HFFc6 (cell line): ENCODE measurements at regions not wholly inside any gene's neighbourhood (a gene's known extent, or its start where the extent isn't known, plus 50 kb on each side); places are given as distances from the start of the nearest gene placed in this dataset.

Experiments
- DNase-seq: peaks from one replicate; pipeline ENCODE4 v3.0.0-alpha.2; 2018
- H3K27ac Mint-ChIP-seq: 2 replicates; pipeline ENCODE4 v1.8.0; 2020; ENCODE audit warnings: mild to moderate bottlenecking, mixed read lengths
- H3K27me3 Mint-ChIP-seq: 2 replicates; pipeline ENCODE4 v1.8.0; 2021; ENCODE audit warnings: mild to moderate bottlenecking, moderate library complexity, mixed read lengths; ENCODE audit not compliant: insufficient read depth
- H3K36me3 Mint-ChIP-seq: 2 replicates; pipeline ENCODE4 v1.8.0; 2021; ENCODE audit warnings: low read depth, mixed read lengths
- H3K4me1 Mint-ChIP-seq: 2 replicates; pipeline ENCODE4 v1.8.0; 2020; ENCODE audit warnings: low read depth, mixed read lengths
- H3K4me3 Mint-ChIP-seq: 2 replicates; pipeline ENCODE4 v1.8.0; 2020; ENCODE audit warnings: mild to moderate bottlenecking, moderate library complexity, mixed read lengths
- H3K9me3 Mint-ChIP-seq: 2 replicates; pipeline ENCODE4 v1.8.0; 2020; ENCODE audit warnings: mild to moderate bottlenecking, mixed read lengths
- TF ChIP-seq, protein P1 (sequence below): fragments of 200-600 bp; sonication (generic); IDR thresholded peaks from 2 replicates; pipeline ENCODE4 v1.5.0; 2021; ENCODE audit warnings: antibody characterized with exemption, mild to moderate bottlenecking

DNA sequence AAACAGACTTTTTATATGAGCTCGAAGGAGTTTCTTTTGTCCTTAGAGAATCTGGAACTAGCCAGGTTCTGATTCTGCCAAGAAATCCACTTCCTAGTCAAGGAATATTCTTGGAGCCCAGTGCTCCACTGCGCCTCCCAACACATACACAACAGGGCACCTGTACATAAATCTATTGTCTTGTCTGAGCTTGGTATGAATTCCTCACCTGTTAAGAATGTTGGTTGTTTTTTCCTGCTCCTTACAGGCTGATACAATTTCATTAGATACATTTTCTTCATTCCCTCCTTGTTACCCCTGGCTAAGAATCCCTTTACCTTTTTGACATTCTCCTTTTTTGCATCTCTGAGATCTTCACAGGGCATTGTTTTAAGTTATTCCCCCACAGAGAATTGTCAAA, 56.0 kb upstream of the FZD7 start:
- no peak for DNase-seq
- H3K9me3 Mint-ChIP-seq: no peaks in the 10 kb centered on the region
- H3K27me3 Mint-ChIP-seq: peaks cover 6% of the 10 kb centered on the region
- TF ChIP-seq, protein P1, sequence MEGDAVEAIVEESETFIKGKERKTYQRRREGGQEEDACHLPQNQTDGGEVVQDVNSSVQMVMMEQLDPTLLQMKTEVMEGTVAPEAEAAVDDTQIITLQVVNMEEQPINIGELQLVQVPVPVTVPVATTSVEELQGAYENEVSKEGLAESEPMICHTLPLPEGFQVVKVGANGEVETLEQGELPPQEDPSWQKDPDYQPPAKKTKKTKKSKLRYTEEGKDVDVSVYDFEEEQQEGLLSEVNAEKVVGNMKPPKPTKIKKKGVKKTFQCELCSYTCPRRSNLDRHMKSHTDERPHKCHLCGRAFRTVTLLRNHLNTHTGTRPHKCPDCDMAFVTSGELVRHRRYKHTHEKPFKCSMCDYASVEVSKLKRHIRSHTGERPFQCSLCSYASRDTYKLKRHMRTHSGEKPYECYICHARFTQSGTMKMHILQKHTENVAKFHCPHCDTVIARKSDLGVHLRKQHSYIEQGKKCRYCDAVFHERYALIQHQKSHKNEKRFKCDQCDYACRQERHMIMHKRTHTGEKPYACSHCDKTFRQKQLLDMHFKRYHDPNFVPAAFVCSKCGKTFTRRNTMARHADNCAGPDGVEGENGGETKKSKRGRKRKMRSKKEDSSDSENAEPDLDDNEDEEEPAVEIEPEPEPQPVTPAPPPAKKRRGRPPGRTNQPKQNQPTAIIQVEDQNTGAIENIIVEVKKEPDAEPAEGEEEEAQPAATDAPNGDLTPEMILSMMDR: no peak
- H3K4me3 Mint-ChIP-seq: no peak overlapping the region
- no peak overlapping the region for H3K27ac Mint-ChIP-seq
- peaks cover 6% of the 10 kb centered on the region; the same call in 1 of the 2 replicates for H3K4me1 Mint-ChIP-seq
- no peaks in the 10 kb centered on the region for H3K36me3 Mint-ChIP-seq

GRCh38 chr2:201978333-201978732, 55.3 kb upstream of the FZD7 start:
- Mint-ChIP-seq H3K4me1 (peaks cover 6% of the 10 kb centered on the region; the same call in 1 of the 2 replicates), H3K4me3 (no peak overlapping the region), H3K27me3 (peaks cover 6% of the 10 kb centered on the region), H3K27ac (no peak overlapping the region), H3K9me3 (no peaks in the 10 kb centered on the region), H3K36me3 (no peaks in the 10 kb centered on the region)
- no peak for DNase-seq
- TF ChIP-seq, protein P1: no peak

DNA sequence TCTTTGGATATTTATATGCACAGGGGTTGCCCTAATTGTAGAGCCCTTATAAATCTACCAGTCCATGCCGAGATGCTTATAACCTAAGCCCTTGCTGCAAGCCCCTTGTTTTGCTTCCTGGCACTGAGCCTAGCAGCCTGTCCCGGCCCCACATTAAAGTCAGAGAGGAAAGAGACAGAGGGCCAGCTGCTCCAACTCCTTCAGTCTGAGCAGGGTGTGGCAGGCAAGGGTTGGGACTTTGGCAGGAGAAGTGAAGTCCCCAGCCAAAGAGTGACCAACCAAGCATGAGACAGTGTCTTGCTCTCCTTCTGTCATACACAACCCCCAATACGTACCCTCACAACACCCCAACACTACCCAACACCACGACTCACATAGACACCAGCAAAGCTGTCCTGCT, 54.7 kb upstream of the FZD7 start:
- TF ChIP-seq, protein P1: no peak
- no peaks in the 10 kb centered on the region for H3K36me3 Mint-ChIP-seq
- no peak for DNase-seq
- H3K9me3 Mint-ChIP-seq: no peaks in the 10 kb centered on the region
- H3K4me1 Mint-ChIP-seq: peaks cover 6% of the 10 kb centered on the region; the same call in 1 of the 2 replicates
- H3K27ac Mint-ChIP-seq: no peak overlapping the region
- peaks cover 6% of the 10 kb centered on the region for H3K27me3 Mint-ChIP-seq
- H3K4me3 Mint-ChIP-seq: no peak overlapping the region

DNA sequence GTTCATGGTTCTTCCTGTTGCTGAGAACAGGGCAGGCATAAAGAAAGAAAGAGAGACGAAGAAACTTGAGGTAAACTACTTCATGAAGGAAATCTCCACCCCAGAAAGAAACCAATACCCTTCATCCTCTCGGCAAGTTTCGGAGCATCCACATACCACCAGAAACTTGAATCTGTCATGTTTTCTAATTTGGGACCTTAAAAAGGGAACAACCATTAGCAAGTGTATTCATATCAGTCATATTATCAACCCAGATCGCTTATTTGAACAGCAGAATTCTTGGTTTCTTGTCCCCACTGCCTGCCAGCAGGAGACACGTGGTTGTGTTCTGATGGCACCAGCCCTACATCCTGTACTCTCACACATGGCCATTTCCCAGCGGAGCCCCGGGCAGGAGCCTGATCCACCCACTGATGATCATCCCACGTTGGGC, 53.2 kb upstream of the FZD7 start:
- H3K27me3 Mint-ChIP-seq: peaks cover 6% of the 10 kb centered on the region
- TF ChIP-seq, protein P1: no peak
- no peak overlapping the region for H3K4me3 Mint-ChIP-seq
- H3K9me3 Mint-ChIP-seq: no peaks in the 10 kb centered on the region
- DNase-seq: no peak
- peaks cover 6% of the 10 kb centered on the region; the same call in 1 of the 2 replicates for H3K4me1 Mint-ChIP-seq
- H3K36me3 Mint-ChIP-seq: no peaks in the 10 kb centered on the region
- no peak overlapping the region for H3K27ac Mint-ChIP-seq

DNA sequence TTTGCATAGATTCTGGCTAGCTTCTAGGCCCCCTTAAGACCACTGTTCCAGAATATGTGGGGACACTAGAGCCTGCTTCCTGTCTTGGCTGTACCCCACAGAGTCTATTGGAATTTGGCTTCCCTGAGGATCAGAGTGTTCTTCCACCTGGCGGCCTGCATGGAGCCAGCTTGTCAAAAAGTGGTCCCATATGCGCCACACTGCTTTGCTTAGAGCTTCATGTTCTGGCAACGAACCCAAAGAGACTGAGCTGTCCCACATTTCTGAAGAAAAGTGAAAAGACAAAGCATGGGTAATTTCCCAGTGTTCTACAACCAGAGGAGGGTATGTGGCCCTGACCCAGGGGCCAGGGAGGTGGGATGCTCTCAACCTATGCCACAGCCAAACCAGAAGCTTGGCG, 52.7 kb upstream of the FZD7 start:
- Mint-ChIP-seq H3K4me1 (peaks cover 8% of the 10 kb centered on the region), H3K4me3 (no peak overlapping the region), H3K27me3 (peaks cover 6% of the 10 kb centered on the region), H3K9me3 (no peaks in the 10 kb centered on the region), H3K36me3 (no peaks in the 10 kb centered on the region), H3K27ac (no peak overlapping the region)
- TF ChIP-seq, protein P1: no peak
- DNase-seq: no peak

GRCh38 chr2:201983174-201983573, 50.5 kb upstream of the FZD7 start:
- peaks cover 5% of the 10 kb centered on the region for H3K27me3 Mint-ChIP-seq
- TF ChIP-seq, protein P1: no peak
- no peaks in the 10 kb centered on the region for H3K9me3 Mint-ChIP-seq
- peaks cover 8% of the 10 kb centered on the region for H3K4me1 Mint-ChIP-seq
- no peak overlapping the region for H3K4me3 Mint-ChIP-seq
- no peak overlapping the region for H3K27ac Mint-ChIP-seq
- no peaks in the 10 kb centered on the region for H3K36me3 Mint-ChIP-seq
- DNase-seq: no peak
